ENCODE measurements at regions not wholly inside any gene's neighbourhood (a gene's known extent, or its start where the extent isn't known, plus 50 kb on each side); places are given as distances from the start of the nearest gene placed in this dataset.

DNA sequence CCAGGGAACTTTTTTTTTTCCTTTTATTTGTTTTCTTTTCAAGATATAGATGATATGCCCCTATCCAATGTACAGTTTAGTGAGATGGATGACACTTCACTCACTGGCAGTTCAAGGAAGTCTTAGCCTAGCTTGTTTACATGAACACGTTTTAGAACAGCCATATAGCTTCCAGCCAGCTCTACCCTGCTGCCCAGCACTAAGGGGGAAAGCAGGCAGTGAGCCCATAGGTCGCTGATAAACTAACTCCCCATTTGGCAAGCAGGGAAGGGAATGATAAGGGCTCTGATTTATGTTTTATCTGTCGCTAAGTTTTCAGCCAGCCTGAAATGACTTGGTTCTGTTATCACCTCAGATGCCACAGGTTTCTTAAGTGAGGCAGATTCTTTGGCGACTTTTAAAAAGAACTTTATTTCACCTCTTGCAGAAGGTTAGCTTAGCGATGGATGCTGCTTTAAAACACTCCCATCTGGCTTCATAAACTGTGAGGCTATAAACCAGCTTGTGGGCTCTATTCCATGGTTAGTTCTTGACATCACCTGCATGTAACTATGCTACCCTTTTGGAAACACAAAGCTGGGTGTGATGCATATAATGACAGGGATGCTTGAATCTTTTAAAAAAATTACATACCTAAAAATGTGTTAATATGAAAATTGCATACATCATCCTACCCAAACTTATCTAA is 348.4 kb downstream of the FBXO8 start:
- Histone ChIP-seq H3K27me3 (ENCODE audit: control insufficient read depth, insufficient read depth, low read length) (no peaks in the 10 kb centered on the region), H3K4me3 (ENCODE audit: low read depth, low read length) (no peak overlapping the region), H3K9me3 (ENCODE audit: control insufficient read depth in 2 of 2, low read length in 2 of 2) (no peaks in the 10 kb centered on the region), H3K36me3 (ENCODE audit: control insufficient read depth, insufficient read depth, low read length) (no peaks in the 10 kb centered on the region), H3K4me1 (ENCODE audit: control insufficient read depth, insufficient read depth, low read length, poor library complexity, severe bottlenecking) (no peaks in the 10 kb centered on the region), H3K27ac (ENCODE audit: insufficient read depth, low read length, poor library complexity, severe bottlenecking) (no peak overlapping the region)
- no peak for ATAC-seq (ENCODE audit: low read depth in 2 of 2)
- H3K27me3 Mint-ChIP-seq = no peaks in the 10 kb centered on the region
- no peak overlapping the region for H3K4me3 Mint-ChIP-seq
- H3K36me3 Mint-ChIP-seq = no peaks in the 10 kb centered on the region
- H3K27ac Mint-ChIP-seq = no peak overlapping the region
- no peaks in the 10 kb centered on the region for H3K4me1 Mint-ChIP-seq
- no peak for DNase-seq
- peaks cover 0 to 2% (median 0%) of the 10 kb centered on the region in 7 donors for H3K9me3 Mint-ChIP-seq

DNA sequence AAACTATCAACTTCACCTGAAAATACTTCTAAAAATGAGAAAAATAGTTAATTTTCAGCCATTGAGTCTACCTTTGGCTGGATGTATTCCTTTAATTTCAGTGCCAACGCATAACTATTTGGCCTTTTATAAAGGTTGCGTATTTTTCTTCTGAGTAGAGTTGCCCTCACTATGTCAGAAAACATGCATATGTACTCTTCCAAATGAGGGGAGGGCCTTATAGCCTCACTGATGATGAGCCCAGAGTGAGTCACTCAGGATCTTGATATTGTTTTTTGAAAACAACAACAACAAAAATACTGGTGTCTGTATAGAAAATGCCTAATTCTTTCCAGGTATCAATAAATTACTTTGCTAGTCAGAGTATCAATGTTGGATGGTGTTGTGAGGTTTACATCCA is 349.3 kb downstream of the FBXO8 start:
- ATAC-seq (ENCODE audit: low read depth in 2 of 2) (no peak), DNase-seq (no peak)
- H3K27me3 ChIP-seq (ENCODE audit: control insufficient read depth, insufficient read depth, low read length) = no peaks in the 10 kb centered on the region
- no peaks in the 10 kb centered on the region for H3K36me3 ChIP-seq (ENCODE audit: control insufficient read depth, insufficient read depth, low read length)
- no peak overlapping the region for H3K4me3 ChIP-seq (ENCODE audit: low read depth, low read length)
- H3K9me3 ChIP-seq (ENCODE audit: control insufficient read depth in 2 of 2, low read length in 2 of 2) = no peaks in the 10 kb centered on the region
- H3K4me1 Mint-ChIP-seq = no peaks in the 10 kb centered on the region
- H3K36me3 Mint-ChIP-seq = no peaks in the 10 kb centered on the region
- H3K4me3 Mint-ChIP-seq = no peak overlapping the region
- no peaks in the 10 kb centered on the region for H3K27me3 Mint-ChIP-seq
- H3K4me1 ChIP-seq (ENCODE audit: control insufficient read depth, insufficient read depth, low read length, poor library complexity, severe bottlenecking) = no peaks in the 10 kb centered on the region
- H3K27ac Mint-ChIP-seq = no peak overlapping the region
- H3K27ac ChIP-seq (ENCODE audit: insufficient read depth, low read length, poor library complexity, severe bottlenecking) = no peak overlapping the region
- peaks cover 0 to 2% (median 0%) of the 10 kb centered on the region in 7 donors for H3K9me3 Mint-ChIP-seq

DNA sequence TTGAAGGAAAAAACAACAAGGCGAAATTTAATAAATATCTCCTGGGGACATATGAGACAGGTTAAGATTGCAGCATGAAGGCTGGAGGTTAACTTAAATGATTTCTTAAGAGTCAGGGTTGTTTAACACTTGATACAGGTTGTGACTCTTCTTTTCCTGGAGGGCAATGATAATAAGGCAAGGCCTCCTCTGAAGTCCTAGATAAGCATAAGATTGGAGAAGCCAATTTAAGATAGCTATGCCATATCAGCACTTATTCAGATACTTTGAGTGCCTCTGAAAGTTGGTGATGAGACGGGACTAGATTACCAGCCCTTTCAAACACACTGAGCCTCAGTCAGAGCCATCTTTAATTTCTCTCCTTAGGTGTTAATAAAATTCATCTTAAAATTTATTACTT is 350.8 kb downstream of the FBXO8 start:
- Mint-ChIP-seq H3K27me3 (no peaks in the 10 kb centered on the region), H3K4me1 (no peaks in the 10 kb centered on the region), H3K4me3 (no peak overlapping the region), H3K27ac (no peak overlapping the region), H3K9me3 (peaks cover 0 to 2% (median 0%) of the 10 kb centered on the region in 7 donors), H3K36me3 (no peaks in the 10 kb centered on the region)
- Histone ChIP-seq H3K4me3 (ENCODE audit: low read depth, low read length) (no peak overlapping the region), H3K27ac (ENCODE audit: insufficient read depth, low read length, poor library complexity, severe bottlenecking) (no peak overlapping the region), H3K27me3 (ENCODE audit: control insufficient read depth, insufficient read depth, low read length) (no peaks in the 10 kb centered on the region), H3K4me1 (ENCODE audit: control insufficient read depth, insufficient read depth, low read length, poor library complexity, severe bottlenecking) (no peaks in the 10 kb centered on the region), H3K36me3 (ENCODE audit: control insufficient read depth, insufficient read depth, low read length) (no peaks in the 10 kb centered on the region), H3K9me3 (ENCODE audit: control insufficient read depth in 2 of 2, low read length in 2 of 2) (no peaks in the 10 kb centered on the region)
- DNase-seq (no peak), ATAC-seq (ENCODE audit: low read depth in 2 of 2) (no peak)

DNA sequence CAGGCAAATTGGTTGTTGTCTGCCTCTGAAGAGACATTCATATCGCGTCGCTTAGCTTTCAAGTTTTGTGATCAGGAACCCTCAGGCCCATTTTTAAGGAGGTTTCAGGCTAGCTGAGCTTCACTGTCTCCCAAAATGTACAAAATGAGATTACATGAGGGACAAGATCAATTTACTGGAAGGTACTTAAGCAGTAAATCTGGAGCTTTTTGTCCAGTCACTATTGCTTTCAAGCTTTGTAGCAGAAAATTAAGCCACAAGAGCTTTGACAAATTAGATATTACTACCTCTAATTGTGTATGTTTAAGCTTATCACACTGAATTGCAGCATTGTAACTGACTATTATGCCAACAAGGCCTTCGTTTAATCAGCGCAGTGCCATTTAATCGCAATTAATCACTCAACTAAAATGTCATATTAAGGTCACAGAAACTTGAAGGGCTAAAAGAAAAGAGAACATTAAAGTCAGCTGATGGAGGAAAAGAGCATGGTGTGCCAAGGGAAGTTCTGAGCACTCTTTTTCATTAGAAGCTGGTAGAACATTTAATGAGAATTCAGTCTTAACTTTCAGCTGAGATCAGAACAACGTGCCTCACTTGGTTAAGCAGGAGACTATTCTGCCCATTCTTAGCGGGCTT is 353.0 kb downstream of the FBXO8 start:
- H3K4me1 Mint-ChIP-seq = no peaks in the 10 kb centered on the region

DNA sequence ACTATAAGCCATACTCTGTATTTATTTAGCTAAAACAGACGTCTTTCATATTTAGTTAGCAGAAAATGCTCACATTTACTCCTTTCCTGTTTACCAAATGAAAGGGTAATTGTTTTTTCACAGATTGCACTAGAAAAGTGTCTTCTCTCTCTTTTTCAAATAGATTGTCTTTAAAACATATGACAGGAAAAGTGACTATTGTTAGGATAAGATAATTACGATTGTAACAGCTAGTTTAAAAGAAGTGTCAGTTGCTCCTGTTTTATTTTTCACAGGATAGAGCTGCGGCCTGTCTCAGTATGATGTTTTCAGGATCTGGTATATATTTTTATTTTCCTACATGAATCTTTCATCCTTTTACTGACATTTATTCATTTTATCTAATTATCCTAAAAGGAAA is 353.5 kb downstream of the FBXO8 start:
- no peaks in the 10 kb centered on the region for H3K27me3 ChIP-seq (ENCODE audit: control insufficient read depth, insufficient read depth, low read length)
- H3K27me3 Mint-ChIP-seq = no peaks in the 10 kb centered on the region
- no peaks in the 10 kb centered on the region for H3K9me3 ChIP-seq (ENCODE audit: control insufficient read depth in 2 of 2, low read length in 2 of 2)
- no peak overlapping the region for H3K27ac Mint-ChIP-seq
- H3K4me1 Mint-ChIP-seq = no peaks in the 10 kb centered on the region
- H3K9me3 Mint-ChIP-seq = no peaks in the 10 kb centered on the region
- DNase-seq (no peak), ATAC-seq (ENCODE audit: low read depth in 2 of 2) (no peak)
- no peak overlapping the region for H3K4me3 Mint-ChIP-seq
- H3K4me3 ChIP-seq (ENCODE audit: low read depth, low read length) = no peak overlapping the region
- H3K36me3 Mint-ChIP-seq = no peaks in the 10 kb centered on the region
- H3K27ac ChIP-seq (ENCODE audit: insufficient read depth, low read length, poor library complexity, severe bottlenecking) = no peak overlapping the region
- no peaks in the 10 kb centered on the region for H3K36me3 ChIP-seq (ENCODE audit: control insufficient read depth, insufficient read depth, low read length)
- H3K4me1 ChIP-seq (ENCODE audit: control insufficient read depth, insufficient read depth, low read length, poor library complexity, severe bottlenecking) = no peaks in the 10 kb centered on the region

More for the DNA sequence above, 353.0 kb downstream of the FBXO8 start:
- Mint-ChIP-seq H3K9me3 (no peaks in the 10 kb centered on the region), H3K27me3 (no peaks in the 10 kb centered on the region), H3K36me3 (no peaks in the 10 kb centered on the region), H3K4me3 (no peak overlapping the region), H3K27ac (no peak overlapping the region)
- no peaks in the 10 kb centered on the region for H3K4me1 ChIP-seq (ENCODE audit: control insufficient read depth, insufficient read depth, low read length, poor library complexity, severe bottlenecking)
- no peaks in the 10 kb centered on the region for H3K27me3 ChIP-seq (ENCODE audit: control insufficient read depth, insufficient read depth, low read length)
- no peak for ATAC-seq (ENCODE audit: low read depth in 2 of 2)
- DNase-seq = no peak
- no peaks in the 10 kb centered on the region for H3K36me3 ChIP-seq (ENCODE audit: control insufficient read depth, insufficient read depth, low read length)
- no peaks in the 10 kb centered on the region for H3K9me3 ChIP-seq (ENCODE audit: control insufficient read depth in 2 of 2, low read length in 2 of 2)
- H3K4me3 ChIP-seq (ENCODE audit: low read depth, low read length) = no peak overlapping the region
- no peak overlapping the region for H3K27ac ChIP-seq (ENCODE audit: insufficient read depth, low read length, poor library complexity, severe bottlenecking)

DNA sequence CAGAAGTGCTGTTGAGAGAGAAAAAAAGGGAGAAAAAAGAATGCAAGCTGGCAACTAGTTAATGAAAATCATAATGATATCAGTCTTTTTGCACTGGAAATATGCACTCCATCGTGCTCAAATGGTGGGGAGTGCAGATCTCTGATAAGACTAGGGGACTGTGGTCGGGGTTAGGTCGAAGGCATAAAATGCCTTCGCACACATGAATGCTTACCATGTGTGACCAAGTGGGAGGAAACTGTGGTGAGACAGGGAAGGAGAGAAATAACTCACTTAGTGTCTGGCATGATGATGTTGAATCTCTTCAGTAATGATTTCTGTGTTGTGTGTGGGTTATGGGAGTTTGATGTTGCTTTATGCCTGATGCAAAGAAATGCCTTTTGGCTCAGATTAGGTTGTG is 358.9 kb downstream of the FBXO8 start:
- no peaks in the 10 kb centered on the region for H3K36me3 ChIP-seq (ENCODE audit: control insufficient read depth, insufficient read depth, low read length)
- no peaks in the 10 kb centered on the region for H3K9me3 ChIP-seq (ENCODE audit: control insufficient read depth in 2 of 2, low read length in 2 of 2)
- Mint-ChIP-seq H3K9me3 (peaks cover 0 to 2% (median 0%) of the 10 kb centered on the region in 7 donors), H3K27ac (no peak overlapping the region), H3K4me3 (no peak overlapping the region), H3K4me1 (no peaks in the 10 kb centered on the region), H3K36me3 (no peaks in the 10 kb centered on the region), H3K27me3 (no peaks in the 10 kb centered on the region)
- no peaks in the 10 kb centered on the region for H3K4me1 ChIP-seq (ENCODE audit: control insufficient read depth, insufficient read depth, low read length, poor library complexity, severe bottlenecking)
- no peak overlapping the region for H3K27ac ChIP-seq (ENCODE audit: insufficient read depth, low read length, poor library complexity, severe bottlenecking)
- DNase-seq = no peak
- ATAC-seq (ENCODE audit: low read depth in 2 of 2) = no peak
- no peaks in the 10 kb centered on the region for H3K27me3 ChIP-seq (ENCODE audit: control insufficient read depth, insufficient read depth, low read length)
- no peak overlapping the region for H3K4me3 ChIP-seq (ENCODE audit: low read depth, low read length)

DNA sequence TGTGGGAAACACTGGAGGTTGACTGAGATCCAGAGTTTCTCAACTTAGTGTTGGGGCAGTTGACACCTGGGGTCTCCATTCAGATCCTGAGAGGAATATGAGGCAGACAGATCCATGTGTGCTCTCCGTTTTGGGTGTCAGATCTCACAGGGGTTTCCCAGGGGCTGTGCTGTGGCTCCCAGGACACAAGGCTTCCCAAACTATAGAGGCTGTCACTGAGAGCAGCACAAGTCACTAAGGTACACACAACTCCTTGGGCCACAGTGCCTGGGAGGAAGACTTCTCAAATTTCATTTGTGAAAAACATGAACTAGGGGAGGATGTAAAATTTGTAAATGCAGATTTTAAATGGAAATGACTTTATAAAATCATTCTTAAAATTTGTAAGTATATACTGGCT is 363.6 kb downstream of the FBXO8 start:
- Histone ChIP-seq H3K4me1 (ENCODE audit: control insufficient read depth, insufficient read depth, low read length, poor library complexity, severe bottlenecking) (no peaks in the 10 kb centered on the region), H3K36me3 (ENCODE audit: control insufficient read depth, insufficient read depth, low read length) (no peaks in the 10 kb centered on the region), H3K27ac (ENCODE audit: insufficient read depth, low read length, poor library complexity, severe bottlenecking) (no peak overlapping the region), H3K4me3 (ENCODE audit: low read depth, low read length) (no peak overlapping the region), H3K27me3 (ENCODE audit: control insufficient read depth, insufficient read depth, low read length) (no peaks in the 10 kb centered on the region), H3K9me3 (ENCODE audit: control insufficient read depth in 2 of 2, low read length in 2 of 2) (no peaks in the 10 kb centered on the region)
- H3K4me1 Mint-ChIP-seq = no peaks in the 10 kb centered on the region
- H3K9me3 Mint-ChIP-seq = peaks cover 0 to 5% (median 0%) of the 10 kb centered on the region in 7 donors
- no peaks in the 10 kb centered on the region for H3K27me3 Mint-ChIP-seq
- H3K36me3 Mint-ChIP-seq = no peaks in the 10 kb centered on the region
- no peak overlapping the region for H3K27ac Mint-ChIP-seq
- no peak overlapping the region for H3K4me3 Mint-ChIP-seq
- DNase-seq (no peak), ATAC-seq (ENCODE audit: low read depth in 2 of 2) (no peak)

DNA sequence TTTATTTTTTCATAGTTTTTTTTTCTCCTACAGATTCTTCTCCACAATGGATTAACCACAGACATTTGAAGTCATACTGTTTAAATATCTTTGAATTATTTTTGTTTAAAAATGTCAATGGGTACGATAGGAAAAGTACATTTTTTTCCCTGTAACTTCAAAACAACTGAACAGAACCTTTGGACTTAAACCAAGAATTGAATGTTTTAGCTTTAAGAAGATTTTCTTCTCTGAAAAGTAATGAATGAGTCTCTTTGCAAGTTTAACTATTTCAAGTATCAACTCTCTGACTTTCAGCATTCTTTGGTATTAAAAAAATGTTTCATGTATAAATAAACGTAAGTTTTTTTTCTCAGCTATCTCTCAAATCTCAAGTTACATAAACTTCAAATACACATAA is 364.3 kb downstream of the FBXO8 start:
- Histone ChIP-seq H3K36me3 (ENCODE audit: control insufficient read depth, insufficient read depth, low read length) (no peaks in the 10 kb centered on the region), H3K9me3 (ENCODE audit: control insufficient read depth in 2 of 2, low read length in 2 of 2) (no peaks in the 10 kb centered on the region), H3K27ac (ENCODE audit: insufficient read depth, low read length, poor library complexity, severe bottlenecking) (no peak overlapping the region), H3K4me3 (ENCODE audit: low read depth, low read length) (no peak overlapping the region), H3K27me3 (ENCODE audit: control insufficient read depth, insufficient read depth, low read length) (no peaks in the 10 kb centered on the region), H3K4me1 (ENCODE audit: control insufficient read depth, insufficient read depth, low read length, poor library complexity, severe bottlenecking) (no peaks in the 10 kb centered on the region)
- Mint-ChIP-seq H3K27me3 (no peaks in the 10 kb centered on the region), H3K9me3 (peaks cover 0 to 6% (median 0%) of the 10 kb centered on the region in 7 donors), H3K4me3 (no peak overlapping the region), H3K36me3 (no peaks in the 10 kb centered on the region), H3K27ac (no peak overlapping the region), H3K4me1 (no peaks in the 10 kb centered on the region)
- no peak for DNase-seq
- no peak for ATAC-seq (ENCODE audit: low read depth in 2 of 2)
